Tibial nerve (tissue), 4 donors: ENCODE measurements at regions not wholly inside any gene's neighbourhood (a gene's known extent, or its start where the extent isn't known, plus 50 kb on each side); places are given as distances from the start of the nearest gene placed in this dataset.

Experiments used
- DNase-seq, 2 donors: peaks; one replicate each; pipeline ENCODE4 v3.0.0-alpha.2; 2019; ENCODE audit warnings: low spot score in 2 of 2
- H3K27ac ChIP-seq, 4 donors: fragments of 200-600 bp; sonication (generic) in 3 of 4; one replicate each; pipeline ENCODE4 v1.5.1; 2017 to 2019; ENCODE audit warnings: mild to moderate bottlenecking in 1 of 4
- H3K27me3 ChIP-seq, 2 donors: fragments of 200-600 bp; sonication (generic) in 1 of 2; one replicate each; pipeline versions ENCODE4 v1.5.1 to v1.6.0; 2017 to 2019
- H3K36me3 ChIP-seq, 3 donors: fragments of 200-600 bp; sonication (generic); one replicate each; pipeline ENCODE4 v1.5.1; 2018 to 2019
- H3K4me1 ChIP-seq, 4 donors: fragments of 200-600 bp; sonication (generic) in 3 of 4; one replicate each; pipeline ENCODE4 v1.5.1; 2017 to 2019
- H3K4me3 ChIP-seq, 4 donors: fragments of 200-600 bp; sonication (generic) in 3 of 4; one replicate each; pipeline ENCODE4 v1.5.1; 2017 to 2019; ENCODE audit warnings: mild to moderate bottlenecking in 1 of 4, moderate library complexity in 1 of 4
- H3K9me3 ChIP-seq, 4 donors: fragments of 200-600 bp; sonication (generic) in 3 of 4; one replicate each; pipeline ENCODE4 v1.5.1; 2017 to 2019
- EP300 ChIP-seq, 2 donors: sonication (generic); formaldehyde crosslinking; IDR thresholded peaks; one replicate each; pipeline ENCODE4 v1.6.1; 2017; ENCODE audit warnings: antibody characterized with exemption in 2 of 2, mild to moderate bottlenecking in 1 of 2
- POLR2A ChIP-seq, 2 donors: fragments of 450-650 bp; IDR thresholded peaks; one replicate each; pipeline ENCODE4 v1.6.1; 2017; ENCODE audit warnings: antibody characterized with exemption in 2 of 2, mild to moderate bottlenecking in 2 of 2, moderate library complexity in 2 of 2
- WGBS, 2 donors: methylation state at CpG; one replicate each; pipeline ENCODE4 v1.1.5; 2018; 5-methylcytosine and 5-hydroxymethylcytosine counted together
- TF ChIP-seq, protein P1 (sequence below), 5 experiments: fragments of 200-600 bp in 3 of 5; fragments of 450-650 bp in 2 of 5; sonication (generic) in 3 of 5; IDR thresholded peaks; one replicate each; pipeline ENCODE4 v1.5.1; 2016 to 2019; ENCODE audit warnings: antibody characterized with exemption in 5 of 5, mild to moderate bottlenecking in 3 of 5, moderate library complexity in 2 of 5

DNA sequence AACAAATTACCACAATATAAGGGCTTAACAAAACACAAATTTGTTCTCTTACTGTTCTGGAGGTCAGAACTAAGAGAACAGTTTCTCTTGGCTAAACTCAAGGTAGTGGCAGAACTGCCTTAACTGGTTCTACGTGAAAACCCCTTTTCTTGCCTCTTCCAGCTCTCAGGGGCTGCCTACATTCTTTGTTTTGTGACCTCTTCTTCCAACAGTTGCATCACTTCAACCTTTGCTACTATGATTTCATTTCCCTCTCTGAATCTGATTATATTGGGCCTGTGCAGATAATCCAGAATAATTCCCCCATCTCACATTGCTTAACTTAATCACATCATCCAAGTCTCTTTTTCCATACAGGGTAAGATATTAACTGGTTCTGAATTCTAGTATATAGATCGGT is 624.6 kb downstream of the ZPLD1 start:
- H3K36me3 ChIP-seq, result no peaks in the 10 kb centered on the region
- no peaks in the 10 kb centered on the region for H3K9me3 ChIP-seq
- no peak overlapping the region for H3K27ac ChIP-seq
- H3K4me1 ChIP-seq, result no peaks in the 10 kb centered on the region
- DNase-seq, result no peak
- no peak overlapping the region for H3K4me3 ChIP-seq
- H3K27me3 ChIP-seq, result no peaks in the 10 kb centered on the region
- TF ChIP-seq, protein P1, sequence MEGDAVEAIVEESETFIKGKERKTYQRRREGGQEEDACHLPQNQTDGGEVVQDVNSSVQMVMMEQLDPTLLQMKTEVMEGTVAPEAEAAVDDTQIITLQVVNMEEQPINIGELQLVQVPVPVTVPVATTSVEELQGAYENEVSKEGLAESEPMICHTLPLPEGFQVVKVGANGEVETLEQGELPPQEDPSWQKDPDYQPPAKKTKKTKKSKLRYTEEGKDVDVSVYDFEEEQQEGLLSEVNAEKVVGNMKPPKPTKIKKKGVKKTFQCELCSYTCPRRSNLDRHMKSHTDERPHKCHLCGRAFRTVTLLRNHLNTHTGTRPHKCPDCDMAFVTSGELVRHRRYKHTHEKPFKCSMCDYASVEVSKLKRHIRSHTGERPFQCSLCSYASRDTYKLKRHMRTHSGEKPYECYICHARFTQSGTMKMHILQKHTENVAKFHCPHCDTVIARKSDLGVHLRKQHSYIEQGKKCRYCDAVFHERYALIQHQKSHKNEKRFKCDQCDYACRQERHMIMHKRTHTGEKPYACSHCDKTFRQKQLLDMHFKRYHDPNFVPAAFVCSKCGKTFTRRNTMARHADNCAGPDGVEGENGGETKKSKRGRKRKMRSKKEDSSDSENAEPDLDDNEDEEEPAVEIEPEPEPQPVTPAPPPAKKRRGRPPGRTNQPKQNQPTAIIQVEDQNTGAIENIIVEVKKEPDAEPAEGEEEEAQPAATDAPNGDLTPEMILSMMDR (IDR thresholded peaks at IDR 0.05), result no peak
- TF ChIP-seq EP300 (IDR thresholded peaks at IDR 0.05) (no peak), POLR2A (IDR thresholded peaks at IDR 0.05) (no peak)
- 66 to 74% methylated on average over 2 of the region's 2 CpGs for WGBS, 2 donors

DNA sequence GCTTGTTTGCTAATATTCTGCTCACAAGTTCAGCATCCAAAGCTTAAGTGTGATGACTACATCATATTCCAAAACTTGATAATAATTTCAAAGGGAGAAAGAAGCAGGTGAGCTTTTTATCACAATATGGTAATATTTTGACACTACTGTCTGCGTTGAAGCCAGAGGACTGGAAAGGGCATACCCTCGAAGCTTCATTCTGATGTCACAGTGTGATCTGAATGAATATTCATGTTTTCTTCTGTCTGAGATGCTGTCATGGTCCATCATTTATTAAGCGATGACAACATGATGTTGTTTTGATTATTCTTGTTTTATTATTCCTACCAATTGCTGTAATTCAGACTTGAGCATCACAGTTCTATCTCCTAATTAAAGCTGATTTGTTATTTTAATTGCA is 625.4 kb downstream of the ZPLD1 start:
- H3K27ac ChIP-seq, result no peak overlapping the region
- H3K4me3 ChIP-seq, result no peak overlapping the region
- 89 to 91% methylated on average over 3 of the region's 3 CpGs for WGBS, 2 donors
- H3K36me3 ChIP-seq, result no peaks in the 10 kb centered on the region
- TF ChIP-seq, protein P1 (IDR thresholded peaks at IDR 0.05), result no peak
- TF ChIP-seq EP300 (IDR thresholded peaks at IDR 0.05) (no peak), POLR2A (IDR thresholded peaks at IDR 0.05) (no peak)
- no peak for DNase-seq
- H3K4me1 ChIP-seq, result no peaks in the 10 kb centered on the region
- no peaks in the 10 kb centered on the region for H3K27me3 ChIP-seq
- no peaks in the 10 kb centered on the region for H3K9me3 ChIP-seq

DNA sequence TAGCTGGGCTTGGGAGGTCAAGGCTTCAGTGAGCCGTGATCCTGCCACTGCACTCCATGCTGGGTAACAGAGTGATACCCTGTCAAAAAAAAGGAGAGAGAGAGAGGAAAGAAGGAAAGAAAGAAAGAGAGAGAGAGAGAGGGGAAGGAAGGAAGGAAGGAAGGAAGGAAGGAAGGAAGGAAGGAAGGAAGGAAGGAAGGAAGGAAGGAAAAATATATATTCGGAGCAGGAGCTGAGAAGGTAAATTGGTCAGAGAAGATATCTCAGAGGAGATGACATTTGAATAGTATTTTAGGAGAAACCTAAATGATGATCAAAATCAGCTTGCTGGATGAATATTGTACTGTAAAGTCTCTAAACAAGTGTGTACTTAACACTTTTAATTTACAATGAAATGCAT is 633.1 kb downstream of the ZPLD1 start:
- H3K9me3 ChIP-seq, result no peaks in the 10 kb centered on the region
- no peaks in the 10 kb centered on the region for H3K4me1 ChIP-seq
- WGBS, 2 donors, result 85 to 88% methylated on average over 2 of the region's 2 CpGs
- H3K4me3 ChIP-seq, result no peak overlapping the region
- no peak for DNase-seq
- TF ChIP-seq EP300 (IDR thresholded peaks at IDR 0.05) (no peak), POLR2A (IDR thresholded peaks at IDR 0.05) (no peak)
- TF ChIP-seq, protein P1 (IDR thresholded peaks at IDR 0.05), result no peak
- H3K36me3 ChIP-seq, result no peaks in the 10 kb centered on the region
- no peak overlapping the region for H3K27ac ChIP-seq
- H3K27me3 ChIP-seq, result no peaks in the 10 kb centered on the region

DNA sequence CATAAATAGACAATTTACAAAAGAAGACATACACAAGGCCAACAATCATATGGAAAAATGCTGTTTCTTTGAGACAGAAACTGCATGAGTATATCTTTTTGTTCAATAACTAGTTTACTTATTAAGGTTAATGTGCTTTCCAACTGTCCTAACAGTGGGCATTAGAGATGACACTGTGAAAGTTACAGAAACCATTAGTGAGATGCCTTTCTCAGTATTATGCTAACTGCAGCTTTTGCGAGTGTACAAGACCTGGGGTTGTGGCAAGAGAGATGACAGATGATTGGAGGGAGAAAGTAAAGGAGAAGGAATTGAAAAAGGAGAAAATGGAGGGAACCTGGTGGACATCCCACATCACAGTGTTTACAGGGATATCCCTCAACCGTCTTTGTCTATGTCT is 640.5 kb downstream of the ZPLD1 start:
- Histone ChIP-seq H3K27me3 (no peaks in the 10 kb centered on the region), H3K4me3 (no peak overlapping the region), H3K9me3 (no peaks in the 10 kb centered on the region), H3K36me3 (no peaks in the 10 kb centered on the region), H3K27ac (no peak overlapping the region), H3K4me1 (no peaks in the 10 kb centered on the region)
- TF ChIP-seq POLR2A (IDR thresholded peaks at IDR 0.05) (no peak), EP300 (IDR thresholded peaks at IDR 0.05) (no peak)
- TF ChIP-seq, protein P1 (IDR thresholded peaks at IDR 0.05), result no peak
- DNase-seq, result no peak
- 74 to 76% methylated on average over 2 of the region's 2 CpGs for WGBS, 2 donors

DNA sequence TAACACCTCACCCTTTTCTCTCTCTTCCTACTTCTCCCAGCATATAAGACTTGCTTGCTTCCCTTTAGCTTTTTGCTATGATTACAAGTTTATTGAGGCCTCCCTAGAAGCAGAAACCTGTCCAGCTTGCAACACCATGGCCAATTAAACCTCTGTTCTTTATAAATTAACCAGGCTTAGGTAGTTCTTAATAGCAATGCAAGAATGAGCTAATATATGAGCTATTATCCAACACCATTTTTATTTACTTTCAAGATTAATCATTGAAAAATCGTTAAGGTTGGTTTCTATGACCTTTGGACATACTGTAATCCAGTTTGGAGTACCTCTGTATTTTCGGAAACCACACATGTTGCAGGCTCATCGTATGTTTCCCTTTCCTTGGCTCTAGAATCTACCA is 643.1 kb downstream of the ZPLD1 start:
- Histone ChIP-seq H3K4me1 (no peaks in the 10 kb centered on the region), H3K9me3 (no peaks in the 10 kb centered on the region), H3K27me3 (no peaks in the 10 kb centered on the region), H3K36me3 (no peaks in the 10 kb centered on the region), H3K4me3 (no peak overlapping the region), H3K27ac (no peak overlapping the region)
- TF ChIP-seq EP300 (IDR thresholded peaks at IDR 0.05) (no peak), POLR2A (IDR thresholded peaks at IDR 0.05) (no peak)
- TF ChIP-seq, protein P1 (IDR thresholded peaks at IDR 0.05), result no peak
- DNase-seq, result no peak
- WGBS, 2 donors, result 93 to 94% methylated on average over 3 of the region's 3 CpGs
